BJ (cell line): ENCODE measurements at regions not wholly inside any gene's neighbourhood (a gene's known extent, or its start where the extent isn't known, plus 50 kb on each side); places are given as distances from the start of the nearest gene placed in this dataset.

Source experiments
- CTCF ChIA-PET: fragments of 350-600 bp; formaldehyde crosslinking; extraction: SDS; loops from one replicate; lab custom pipeline; 2021; ENCODE audit warnings: antibody characterized with exemption, inconsistent platforms; lab: Yijun Ruan, JAX
- POLR2A ChIA-PET: fragments of 300-600 bp; sonication (Branson Sonifier 250); formaldehyde crosslinking; extraction: SDS; loops from one replicate; lab custom pipeline; 2021; ENCODE audit warnings: antibody characterized with exemption; lab: Charles Lee
- DNase-seq: peaks from one replicate; pipeline ENCODE4 v3.0.0-alpha.2; 2011; ENCODE audit warnings: low read depth
- H3K27me3 ChIP-seq: 2 replicates; pipeline ENCODE4 v1.6.0; 2011; ENCODE audit warnings: low read length; ENCODE audit not compliant: control insufficient read depth, insufficient read depth
- H3K36me3 ChIP-seq: 2 replicates; pipeline ENCODE4 v1.5.1; 2011; ENCODE audit warnings: low read length; ENCODE audit not compliant: control insufficient read depth, insufficient read depth
- H3K4me3 ChIP-seq: 2 replicates; pipeline ENCODE4 v1.5.1; 2011; ENCODE audit warnings: low read depth, mild to moderate bottlenecking, control low read depth, low read length
- TF ChIP-seq, protein P1 (sequence below): IDR thresholded peaks from 2 replicates; pipeline ENCODE4 v1.5.1; 2011; ENCODE audit warnings: low read depth, mild to moderate bottlenecking, control low read depth, inconsistent platforms, low read length, moderate library complexity; ENCODE audit not compliant: insufficient read depth

- H3K27me3 ChIP-seq = no peaks in the 10 kb centered on the region
- CTCF ChIA-PET = interaction anchor here (0.6 kb wide), 1 partner anchor 347 kb away, joined by 3 read pairs; no protein-coding TSS in a partner anchor
- no peaks in the 10 kb centered on the region for H3K36me3 ChIP-seq
- H3K4me3 ChIP-seq = no peak overlapping the region
- TF ChIP-seq, protein P1, sequence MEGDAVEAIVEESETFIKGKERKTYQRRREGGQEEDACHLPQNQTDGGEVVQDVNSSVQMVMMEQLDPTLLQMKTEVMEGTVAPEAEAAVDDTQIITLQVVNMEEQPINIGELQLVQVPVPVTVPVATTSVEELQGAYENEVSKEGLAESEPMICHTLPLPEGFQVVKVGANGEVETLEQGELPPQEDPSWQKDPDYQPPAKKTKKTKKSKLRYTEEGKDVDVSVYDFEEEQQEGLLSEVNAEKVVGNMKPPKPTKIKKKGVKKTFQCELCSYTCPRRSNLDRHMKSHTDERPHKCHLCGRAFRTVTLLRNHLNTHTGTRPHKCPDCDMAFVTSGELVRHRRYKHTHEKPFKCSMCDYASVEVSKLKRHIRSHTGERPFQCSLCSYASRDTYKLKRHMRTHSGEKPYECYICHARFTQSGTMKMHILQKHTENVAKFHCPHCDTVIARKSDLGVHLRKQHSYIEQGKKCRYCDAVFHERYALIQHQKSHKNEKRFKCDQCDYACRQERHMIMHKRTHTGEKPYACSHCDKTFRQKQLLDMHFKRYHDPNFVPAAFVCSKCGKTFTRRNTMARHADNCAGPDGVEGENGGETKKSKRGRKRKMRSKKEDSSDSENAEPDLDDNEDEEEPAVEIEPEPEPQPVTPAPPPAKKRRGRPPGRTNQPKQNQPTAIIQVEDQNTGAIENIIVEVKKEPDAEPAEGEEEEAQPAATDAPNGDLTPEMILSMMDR = no peak
- DNase-seq = no peak
- POLR2A ChIA-PET = interaction anchor here (0.6 kb wide), 1 partner anchor 9 kb away, joined by 4 read pairs; no protein-coding TSS in a partner anchor
Observed at GRCh38 chr2:65586516-65586915, 154.1 kb upstream of the SPRED2 start.

- POLR2A ChIA-PET = no interaction called here
- DNase-seq = no peak
- TF ChIP-seq, protein P1 = no peak
- H3K27me3 ChIP-seq = no peaks in the 10 kb centered on the region
- H3K4me3 ChIP-seq = no peak overlapping the region
- CTCF ChIA-PET = interaction anchor here (0.7 kb wide), 1 partner anchor 331 kb away, joined by 3 read pairs; no protein-coding TSS in a partner anchor
- H3K36me3 ChIP-seq = no peaks in the 10 kb centered on the region
Observed at GRCh38 chr2:65583061-65583460, 150.7 kb upstream of the SPRED2 start.

- no peak for DNase-seq
- TF ChIP-seq, protein P1 = no peak
- Histone ChIP-seq H3K4me3 (no peak overlapping the region), H3K27me3 (no peaks in the 10 kb centered on the region), H3K36me3 (no peaks in the 10 kb centered on the region)
- ChIA-PET POLR2A (no interaction called here), CTCF (interaction anchor here (0.5 kb wide), 2 partner anchors 9 to 836 kb away, joined by 3 read pairs; no protein-coding TSS in a partner anchor)
Observed at GRCh38 chr2:65582364-65582763, 150.0 kb upstream of the SPRED2 start.

- ChIA-PET POLR2A (no interaction called here), CTCF (no interaction called here)
- TF ChIP-seq, protein P1 = no peak
- DNase-seq = no peak
- Histone ChIP-seq H3K4me3 (no peak overlapping the region), H3K27me3 (no peaks in the 10 kb centered on the region), H3K36me3 (no peaks in the 10 kb centered on the region)
Observed at GRCh38 chr2:65580824-65581223, 148.4 kb upstream of the SPRED2 start.

DNA sequence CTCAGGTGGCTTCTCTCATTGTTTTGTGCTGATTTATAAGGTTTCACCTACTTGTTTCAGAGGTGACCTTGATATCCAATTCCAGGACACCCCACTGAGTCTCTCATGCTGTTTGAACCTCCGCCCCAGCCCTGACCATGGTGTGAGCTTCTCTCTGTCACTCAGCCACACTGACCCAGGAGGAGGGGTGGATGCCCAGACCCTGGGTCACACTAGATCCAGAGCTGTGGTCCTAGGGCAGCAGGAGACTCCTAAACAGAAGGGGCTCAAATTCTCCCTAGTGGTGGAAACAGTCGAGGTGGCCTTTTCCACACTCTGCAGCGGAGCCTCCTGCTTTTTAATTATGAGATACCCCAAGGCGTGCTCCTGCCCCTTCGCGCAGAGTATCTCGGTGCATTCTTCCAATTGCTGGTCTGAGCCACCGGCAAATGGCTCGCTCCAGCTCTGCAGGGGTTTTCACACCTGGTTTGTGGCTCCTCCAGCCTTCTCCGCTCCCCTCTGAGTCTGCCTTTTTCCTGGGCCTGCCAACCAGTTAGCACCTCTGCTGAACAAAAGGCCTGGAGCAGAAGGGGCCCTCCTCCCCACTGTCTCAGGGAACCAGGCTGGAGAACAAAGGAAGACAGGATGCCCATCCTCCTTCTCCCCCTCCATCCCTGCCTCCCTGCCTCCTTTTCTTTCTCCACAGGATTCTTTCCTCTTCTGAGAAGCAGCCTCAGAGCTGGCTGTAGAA lies 147.3 kb upstream of the SPRED2 start:
- H3K4me3 ChIP-seq = no peak overlapping the region
- ChIA-PET POLR2A (no interaction called here), CTCF (interaction anchor here (0.6 to 1.1 kb wide), 2 partner anchors 9 to 32 kb away, joined by 3 to 4 read pairs; no protein-coding TSS in a partner anchor)
- DNase-seq = no peak
- TF ChIP-seq, protein P1 = no peak
- H3K36me3 ChIP-seq = no peaks in the 10 kb centered on the region
- no peaks in the 10 kb centered on the region for H3K27me3 ChIP-seq
